ENCODE measurements at regions not wholly inside any gene's neighbourhood (a gene's known extent, or its start where the extent isn't known, plus 50 kb on each side); places are given as distances from the start of the nearest gene placed in this dataset.

- TF ChIP-seq MYC (IDR thresholded peaks at IDR 0.05; ENCODE audit: low read depth, low read length) (no peak), CTCF (IDR thresholded peaks at IDR 0.05; ENCODE audit: low read depth, low read length) (no peak), MAX (IDR thresholded peaks at IDR 0.05; ENCODE audit: low read depth, low read length) (no peak), POLR2A (IDR thresholded peaks at IDR 0.05; ENCODE audit: extremely low read depth, insufficient read length) (no peak)
- no peak overlapping the region for H3K4me3 ChIP-seq (ENCODE audit: low read depth, low read length)
- DNase-seq (ENCODE audit: low read depth), result no peak
These were observed 282.4 kb upstream of the EEF2KMT start for GRCh38 chr16:5379954-5380353.

- no peak overlapping the region for H3K4me3 ChIP-seq (ENCODE audit: low read depth, low read length)
- no peak for DNase-seq (ENCODE audit: low read depth)
- TF ChIP-seq CTCF (IDR thresholded peaks at IDR 0.05; ENCODE audit: low read depth, low read length), result no peak
- no peak for TF ChIP-seq POLR2A (IDR thresholded peaks at IDR 0.05; ENCODE audit: extremely low read depth, insufficient read length)
These were observed 280.9 kb upstream of the EEF2KMT start for GRCh38 chr16:5378531-5378930.

- TF ChIP-seq CTCF (IDR thresholded peaks at IDR 0.05; ENCODE audit: low read depth, low read length), result no peak
- no peak for TF ChIP-seq MYC (IDR thresholded peaks at IDR 0.05; ENCODE audit: low read depth, low read length)
- TF ChIP-seq POLR2A (IDR thresholded peaks at IDR 0.05; ENCODE audit: extremely low read depth, insufficient read length), result no peak
- no peak for TF ChIP-seq MAX (IDR thresholded peaks at IDR 0.05; ENCODE audit: low read depth, low read length)
- H3K4me3 ChIP-seq (ENCODE audit: low read depth, low read length), result no peak overlapping the region
- DNase-seq (ENCODE audit: low read depth), result peak; percentile 47
These were observed 279.8 kb upstream of the EEF2KMT start for GRCh38 chr16:5377280-5377898.

- DNase-seq (ENCODE audit: low read depth), result no peak
- no peak overlapping the region for H3K4me3 ChIP-seq (ENCODE audit: low read depth, low read length)
- TF ChIP-seq POLR2A (IDR thresholded peaks at IDR 0.05; ENCODE audit: extremely low read depth, insufficient read length) (no peak), CTCF (IDR thresholded peaks at IDR 0.05; ENCODE audit: low read depth, low read length) (no peak), MAX (IDR thresholded peaks at IDR 0.05; ENCODE audit: low read depth, low read length) (no peak), MYC (IDR thresholded peaks at IDR 0.05; ENCODE audit: low read depth, low read length) (no peak)
These were observed 276.6 kb upstream of the EEF2KMT start for GRCh38 chr16:5374184-5374583.

- no peak for DNase-seq (ENCODE audit: low read depth)
- H3K4me3 ChIP-seq (ENCODE audit: low read depth, low read length), result no peak overlapping the region
- TF ChIP-seq CTCF (IDR thresholded peaks at IDR 0.05; ENCODE audit: low read depth, low read length) (no peak), MYC (IDR thresholded peaks at IDR 0.05; ENCODE audit: low read depth, low read length) (no peak), POLR2A (IDR thresholded peaks at IDR 0.05; ENCODE audit: extremely low read depth, insufficient read length) (no peak), MAX (IDR thresholded peaks at IDR 0.05; ENCODE audit: low read depth, low read length) (no peak)
These were observed 270.4 kb upstream of the EEF2KMT start for GRCh38 chr16:5367951-5368350.

- DNase-seq (ENCODE audit: low read depth), result no peak
- TF ChIP-seq MYC (IDR thresholded peaks at IDR 0.05; ENCODE audit: low read depth, low read length) (no peak), CTCF (IDR thresholded peaks at IDR 0.05; ENCODE audit: low read depth, low read length) (no peak), POLR2A (IDR thresholded peaks at IDR 0.05; ENCODE audit: extremely low read depth, insufficient read length) (no peak), MAX (IDR thresholded peaks at IDR 0.05; ENCODE audit: low read depth, low read length) (no peak)
- H3K4me3 ChIP-seq (ENCODE audit: low read depth, low read length), result no peak overlapping the region
These were observed 268.5 kb upstream of the EEF2KMT start for GRCh38 chr16:5366126-5366525.
